ENCODE measurements at regions not wholly inside any gene's neighbourhood (a gene's known extent, or its start where the extent isn't known, plus 50 kb on each side); places are given as distances from the start of the nearest gene placed in this dataset.

GRCh38 chr13:73283636-73284035 lies 224.8 kb downstream of the KLF5 start:
- DNase-seq: no peak

GRCh38 chr13:73281746-73282145 lies 222.9 kb downstream of the KLF5 start:
- no peak for DNase-seq

- no peak for DNase-seq
These were observed 219.4 kb downstream of the KLF5 start for GRCh38 chr13:73278186-73278585.

- no peak for DNase-seq
These were observed 216.4 kb downstream of the KLF5 start for GRCh38 chr13:73275163-73275562.

GRCh38 chr13:73274147-73274546 lies 215.3 kb downstream of the KLF5 start:
- peak; percentile 78 for DNase-seq

- DNase-seq: peak; percentile 88
These were observed 214.9 kb downstream of the KLF5 start for GRCh38 chr13:73273745-73274144.

- DNase-seq: no peak
These were observed 214.5 kb downstream of the KLF5 start for GRCh38 chr13:73273276-73273675.

GRCh38 chr13:73272831-73273230 lies 214.0 kb downstream of the KLF5 start:
- no peak for DNase-seq

- DNase-seq: peak; percentile 59
These were observed 209.5 kb downstream of the KLF5 start for GRCh38 chr13:73268306-73268705.

- DNase-seq: no peak
These were observed 207.9 kb downstream of the KLF5 start for GRCh38 chr13:73266640-73267180.

GRCh38 chr13:73262862-73263627 lies 204.2 kb downstream of the KLF5 start:
- no peak for DNase-seq

GRCh38 chr13:73261739-73262216 lies 203.0 kb downstream of the KLF5 start:
- DNase-seq: peak; percentile 49

- no peak for DNase-seq
These were observed 200.5 kb downstream of the KLF5 start for GRCh38 chr13:73259061-73260017.

GRCh38 chr13:73258406-73258805 lies 199.6 kb downstream of the KLF5 start:
- no peak for DNase-seq

GRCh38 chr13:73254827-73255226 lies 196.0 kb downstream of the KLF5 start:
- DNase-seq: no peak

- peak; percentile 63 for DNase-seq
These were observed 192.9 kb downstream of the KLF5 start for GRCh38 chr13:73251626-73252265.

GRCh38 chr13:73250061-73250460 lies 191.3 kb downstream of the KLF5 start:
- no peak for DNase-seq

- DNase-seq: no peak
These were observed 190.1 kb downstream of the KLF5 start for GRCh38 chr13:73248711-73249580.

- DNase-seq: no peak
These were observed 189.3 kb downstream of the KLF5 start for GRCh38 chr13:73248154-73248553.

- no peak for DNase-seq
These were observed 186.4 kb downstream of the KLF5 start for GRCh38 chr13:73245246-73245645.

- no peak for DNase-seq
These were observed 185.7 kb downstream of the KLF5 start for GRCh38 chr13:73244467-73244866.

Data from fibroblast of skin of scalp (primary cell).